ENCODE measurements at regions not wholly inside any gene's neighbourhood (a gene's known extent, or its start where the extent isn't known, plus 50 kb on each side); places are given as distances from the start of the nearest gene placed in this dataset.

DNA sequence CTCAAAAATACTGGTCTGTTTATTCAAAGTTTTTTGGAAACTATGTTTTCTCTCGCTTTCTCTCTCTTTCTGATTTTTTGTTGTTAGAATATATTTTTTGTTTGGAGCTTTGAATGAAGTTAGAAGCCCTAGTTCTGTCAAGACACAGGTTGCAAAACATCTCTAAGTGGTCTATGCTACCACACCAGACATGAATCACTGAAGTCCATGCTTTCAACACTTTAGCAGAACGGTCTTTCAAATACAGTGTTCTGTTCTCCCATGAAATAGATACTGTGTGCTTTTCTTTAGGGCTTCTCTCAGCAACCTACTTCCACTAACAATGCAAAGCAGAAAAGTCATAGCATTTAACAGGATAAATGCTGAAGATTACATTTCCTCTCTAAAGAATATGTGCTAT lies 392.5 kb downstream of the TMEM167A start:
- Mint-ChIP-seq H3K4me3 (no peak overlapping the region), H3K4me1 (ENCODE audit: low read depth) (no peaks in the 10 kb centered on the region), H3K27ac (no peak overlapping the region), H3K36me3 (no peaks in the 10 kb centered on the region), H3K9me3 (ENCODE audit: low read depth) (no peaks in the 10 kb centered on the region), H3K27me3 (no peaks in the 10 kb centered on the region)

DNA sequence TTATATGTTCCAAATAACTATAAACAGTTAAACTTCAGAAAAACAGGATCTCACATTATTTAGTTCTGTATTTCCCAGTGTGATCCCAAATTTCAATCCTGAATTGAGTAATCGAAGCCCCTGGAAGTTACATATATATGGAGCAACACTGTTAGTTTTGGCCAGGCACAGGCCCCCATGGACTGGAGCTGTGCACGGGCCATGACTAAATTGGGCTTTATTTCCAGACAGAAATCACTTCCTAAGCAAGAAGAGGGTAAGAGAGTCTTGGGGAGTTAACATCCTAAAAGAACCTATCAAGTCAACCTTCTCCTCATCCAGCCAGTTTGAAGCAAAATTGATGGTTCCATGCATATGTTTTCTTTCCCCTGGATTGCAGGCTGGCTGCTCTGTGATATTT lies 393.0 kb downstream of the TMEM167A start:
- H3K36me3 Mint-ChIP-seq = no peaks in the 10 kb centered on the region
- H3K4me1 Mint-ChIP-seq (ENCODE audit: low read depth) = no peaks in the 10 kb centered on the region
- no peaks in the 10 kb centered on the region for H3K9me3 Mint-ChIP-seq (ENCODE audit: low read depth)
- H3K27ac Mint-ChIP-seq = no peak overlapping the region
- H3K27me3 Mint-ChIP-seq = no peaks in the 10 kb centered on the region
- no peak overlapping the region for H3K4me3 Mint-ChIP-seq

DNA sequence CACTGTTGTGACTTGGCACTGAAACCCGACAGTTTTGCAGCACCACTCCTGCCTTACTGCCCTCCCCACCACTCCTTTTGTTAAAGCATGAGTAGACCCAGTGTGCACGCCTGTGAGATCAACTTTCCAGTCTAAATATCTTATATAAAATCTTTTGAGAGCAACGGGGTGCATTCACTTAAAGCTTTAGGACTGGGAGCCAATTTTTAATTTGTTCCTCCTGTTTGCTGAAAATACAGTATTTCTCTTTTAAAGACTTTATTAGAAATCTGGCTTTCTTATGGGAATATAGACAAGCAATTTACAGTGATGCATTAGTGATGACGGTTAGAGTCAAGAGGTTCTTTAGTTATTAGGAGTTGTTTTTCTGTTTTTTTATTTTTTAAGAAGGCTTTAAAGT lies 397.5 kb downstream of the TMEM167A start:
- Mint-ChIP-seq H3K4me1 (ENCODE audit: low read depth) (peaks cover 22% of the 10 kb centered on the region), H3K27ac (no peak overlapping the region), H3K9me3 (ENCODE audit: low read depth) (no peaks in the 10 kb centered on the region), H3K36me3 (no peaks in the 10 kb centered on the region), H3K27me3 (no peaks in the 10 kb centered on the region), H3K4me3 (no peak overlapping the region)

GRCh38 chr5:82676661-82677060 lies 398.5 kb upstream of the RPS23 start:
- Mint-ChIP-seq H3K27me3 (no peaks in the 10 kb centered on the region), H3K27ac (peak overlapping the region; percentile 75), H3K4me1 (ENCODE audit: low read depth) (peaks cover 22% of the 10 kb centered on the region), H3K9me3 (ENCODE audit: low read depth) (no peaks in the 10 kb centered on the region), H3K36me3 (no peaks in the 10 kb centered on the region), H3K4me3 (peak overlapping the region; percentile 41)

- Mint-ChIP-seq H3K27me3 (no peaks in the 10 kb centered on the region), H3K27ac (no peak overlapping the region), H3K9me3 (ENCODE audit: low read depth) (no peaks in the 10 kb centered on the region), H3K4me1 (ENCODE audit: low read depth) (peaks cover 22% of the 10 kb centered on the region), H3K4me3 (no peak overlapping the region), H3K36me3 (no peaks in the 10 kb centered on the region)
These were observed 396.5 kb upstream of the RPS23 start for GRCh38 chr5:82674671-82675070.

DNA sequence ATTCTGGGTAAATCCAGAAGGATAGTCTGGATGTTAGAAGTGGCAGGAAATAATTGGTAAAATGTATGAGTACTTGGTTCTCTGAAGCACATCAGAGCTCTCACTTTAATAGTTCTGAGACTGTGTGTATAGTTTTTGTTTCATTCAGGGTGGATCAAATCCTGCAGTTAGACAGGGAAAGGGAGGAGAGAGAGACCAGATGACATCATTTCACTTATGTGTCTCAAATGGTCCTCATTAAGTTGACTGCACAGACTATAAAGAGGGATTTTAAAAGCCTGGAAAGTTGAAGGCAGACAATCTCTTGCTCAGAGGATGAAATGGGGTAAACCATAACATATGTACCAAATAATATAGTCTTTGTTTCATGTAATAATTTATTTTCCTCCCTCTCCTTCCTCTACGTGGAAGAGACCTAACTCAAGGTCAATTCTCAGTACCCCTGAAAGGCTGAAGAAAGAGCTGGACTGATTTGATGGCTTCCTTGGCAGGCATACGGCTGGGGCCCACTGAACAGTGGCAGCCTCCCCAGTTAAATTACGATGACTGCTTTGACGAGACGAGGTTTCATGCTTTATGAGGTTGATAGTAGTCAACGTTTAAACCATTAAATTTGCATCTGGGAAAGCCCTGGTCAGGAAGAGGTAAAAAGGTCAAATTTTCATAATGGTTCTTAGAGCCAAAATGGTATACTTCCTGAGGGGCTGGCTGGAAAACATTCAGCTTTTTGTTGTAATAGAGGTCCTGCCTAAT lies 395.1 kb upstream of the RPS23 start:
- H3K4me3 Mint-ChIP-seq = no peak overlapping the region
- H3K27me3 Mint-ChIP-seq = no peaks in the 10 kb centered on the region
- H3K9me3 Mint-ChIP-seq (ENCODE audit: low read depth) = no peaks in the 10 kb centered on the region
- no peak overlapping the region for H3K27ac Mint-ChIP-seq
- H3K4me1 Mint-ChIP-seq (ENCODE audit: low read depth) = peaks cover 22% of the 10 kb centered on the region
- no peaks in the 10 kb centered on the region for H3K36me3 Mint-ChIP-seq

- H3K36me3 Mint-ChIP-seq = no peaks in the 10 kb centered on the region
- H3K4me3 Mint-ChIP-seq = no peak overlapping the region
- H3K27me3 Mint-ChIP-seq = no peaks in the 10 kb centered on the region
- H3K9me3 Mint-ChIP-seq (ENCODE audit: low read depth) = no peaks in the 10 kb centered on the region
- H3K27ac Mint-ChIP-seq = no peak overlapping the region
- H3K4me1 Mint-ChIP-seq (ENCODE audit: low read depth) = peaks cover 2% of the 10 kb centered on the region
These were observed 392.5 kb upstream of the RPS23 start for GRCh38 chr5:82670692-82671091.

GRCh38 chr5:82669720-82670119 lies 391.6 kb upstream of the RPS23 start:
- Mint-ChIP-seq H3K4me1 (ENCODE audit: low read depth) (no peaks in the 10 kb centered on the region), H3K36me3 (no peaks in the 10 kb centered on the region), H3K27ac (no peak overlapping the region), H3K27me3 (no peaks in the 10 kb centered on the region), H3K4me3 (no peak overlapping the region), H3K9me3 (ENCODE audit: low read depth) (no peaks in the 10 kb centered on the region)

DNA sequence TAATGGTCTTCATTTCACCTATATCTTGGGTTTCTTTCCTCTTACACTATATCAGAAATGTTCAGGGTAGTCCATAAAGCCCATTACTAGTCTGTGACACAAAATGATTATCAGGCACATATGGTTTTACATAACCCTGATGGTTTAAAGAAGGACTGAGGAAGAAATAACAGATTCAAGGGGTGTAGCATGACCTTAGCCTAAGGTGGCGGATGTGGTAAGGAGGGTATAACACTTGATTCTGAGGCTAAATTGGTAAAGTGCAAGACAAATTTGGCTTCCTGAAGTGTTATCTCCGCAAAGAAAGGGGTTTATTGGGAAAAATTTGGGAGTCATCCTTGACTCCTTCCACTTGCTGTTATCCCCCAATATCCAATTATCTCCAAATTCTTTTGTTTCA lies 388.2 kb upstream of the RPS23 start:
- Mint-ChIP-seq H3K4me1 (ENCODE audit: low read depth) (no peaks in the 10 kb centered on the region), H3K9me3 (ENCODE audit: low read depth) (no peaks in the 10 kb centered on the region), H3K27me3 (no peaks in the 10 kb centered on the region), H3K27ac (no peak overlapping the region), H3K36me3 (no peaks in the 10 kb centered on the region), H3K4me3 (no peak overlapping the region)

DNA sequence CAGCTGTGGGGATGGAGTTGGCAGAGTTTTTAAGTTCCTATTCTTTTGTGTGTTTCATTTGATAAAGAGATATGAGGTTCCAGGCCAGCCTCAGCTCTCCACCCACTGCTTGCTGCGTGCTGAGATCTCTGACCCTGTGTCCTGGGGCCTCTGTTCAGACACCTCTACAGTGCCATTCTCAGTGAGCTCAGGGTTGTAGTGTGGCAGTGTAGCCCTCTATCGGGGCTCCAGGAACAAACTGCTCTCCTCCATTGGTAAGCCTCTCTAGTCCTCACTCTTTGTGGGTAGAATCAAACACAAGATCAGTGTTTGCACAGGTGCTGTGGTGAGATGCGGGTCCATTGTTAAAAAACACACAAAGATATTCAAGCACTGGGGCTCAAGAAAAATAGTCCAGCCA lies 386.6 kb upstream of the RPS23 start:
- Mint-ChIP-seq H3K36me3 (no peaks in the 10 kb centered on the region), H3K27me3 (no peaks in the 10 kb centered on the region), H3K27ac (no peak overlapping the region), H3K4me1 (ENCODE audit: low read depth) (no peaks in the 10 kb centered on the region), H3K9me3 (ENCODE audit: low read depth) (no peaks in the 10 kb centered on the region), H3K4me3 (no peak overlapping the region)

DNA sequence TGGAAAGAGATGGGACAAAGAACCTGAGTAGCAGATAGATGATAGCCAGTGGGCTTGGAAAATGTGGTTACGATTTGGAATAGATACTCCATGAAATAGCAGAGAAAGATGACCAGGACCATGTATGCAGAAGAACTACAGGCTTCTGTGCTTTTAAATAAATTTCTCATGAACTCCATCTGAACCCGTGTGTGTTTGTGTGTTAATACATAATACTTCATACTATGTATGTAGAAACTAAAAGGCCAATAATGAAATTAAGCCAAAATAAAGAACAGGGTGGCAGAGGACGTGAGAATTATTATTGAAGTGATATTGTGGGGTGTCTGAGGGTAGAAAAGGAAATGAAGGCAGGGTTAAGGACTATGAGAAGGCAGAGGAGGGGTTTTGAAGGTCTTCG lies 385.1 kb upstream of the RPS23 start:
- no peaks in the 10 kb centered on the region for H3K4me1 Mint-ChIP-seq (ENCODE audit: low read depth)
- no peak overlapping the region for H3K27ac Mint-ChIP-seq
- no peaks in the 10 kb centered on the region for H3K36me3 Mint-ChIP-seq
- no peak overlapping the region for H3K4me3 Mint-ChIP-seq
- no peaks in the 10 kb centered on the region for H3K9me3 Mint-ChIP-seq (ENCODE audit: low read depth)
- no peaks in the 10 kb centered on the region for H3K27me3 Mint-ChIP-seq

DNA sequence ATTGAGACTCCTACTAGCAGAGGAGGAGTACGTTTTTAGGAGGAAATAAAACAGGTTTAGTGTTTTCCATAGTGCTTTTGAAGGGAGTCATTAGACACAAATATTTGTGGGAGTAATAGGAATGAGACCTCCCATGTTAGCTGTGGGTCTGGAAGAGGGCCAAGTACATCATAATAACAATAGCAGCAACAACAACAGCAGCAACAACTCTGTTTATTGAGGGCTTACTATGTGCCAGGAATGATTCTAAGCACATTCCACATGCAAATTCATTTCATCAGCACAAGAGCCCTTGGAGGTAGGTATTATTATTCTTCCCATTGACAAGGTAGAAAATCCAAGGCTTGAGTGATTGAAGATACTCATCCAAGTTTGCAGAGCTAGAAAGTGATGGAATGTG lies 384.2 kb upstream of the RPS23 start:
- Mint-ChIP-seq H3K4me1 (ENCODE audit: low read depth) (no peaks in the 10 kb centered on the region), H3K27me3 (no peaks in the 10 kb centered on the region), H3K4me3 (no peak overlapping the region), H3K27ac (no peak overlapping the region), H3K36me3 (no peaks in the 10 kb centered on the region), H3K9me3 (ENCODE audit: low read depth) (no peaks in the 10 kb centered on the region)

GRCh38 chr5:82661933-82662332 lies 383.8 kb upstream of the RPS23 start:
- H3K4me1 Mint-ChIP-seq (ENCODE audit: low read depth) = no peaks in the 10 kb centered on the region
- H3K4me3 Mint-ChIP-seq = no peak overlapping the region
- H3K27me3 Mint-ChIP-seq = no peaks in the 10 kb centered on the region
- no peaks in the 10 kb centered on the region for H3K9me3 Mint-ChIP-seq (ENCODE audit: low read depth)
- H3K27ac Mint-ChIP-seq = no peak overlapping the region
- no peaks in the 10 kb centered on the region for H3K36me3 Mint-ChIP-seq

DNA sequence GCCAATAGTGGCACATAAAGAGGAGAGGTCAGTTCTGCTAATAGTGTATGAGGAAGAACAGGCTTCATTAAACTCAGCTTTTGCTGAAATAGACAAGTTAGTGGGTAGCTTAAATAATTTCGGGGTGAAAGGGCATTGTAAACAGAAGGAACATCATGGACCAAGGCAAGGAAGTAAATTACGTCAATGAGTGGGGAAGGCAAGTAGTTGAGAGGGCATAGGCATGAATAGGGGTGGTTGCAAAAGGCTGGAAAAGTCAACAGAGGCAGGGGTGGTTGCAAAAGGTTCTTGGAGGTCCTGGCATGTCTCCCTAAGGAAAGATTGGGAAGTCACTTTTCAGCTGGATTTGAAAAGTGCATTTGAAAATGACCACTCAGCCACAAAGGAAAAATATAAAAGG lies 383.3 kb upstream of the RPS23 start:
- Mint-ChIP-seq H3K27ac (no peak overlapping the region), H3K36me3 (no peaks in the 10 kb centered on the region), H3K4me3 (no peak overlapping the region), H3K4me1 (ENCODE audit: low read depth) (no peaks in the 10 kb centered on the region), H3K27me3 (no peaks in the 10 kb centered on the region), H3K9me3 (ENCODE audit: low read depth) (no peaks in the 10 kb centered on the region)

DNA sequence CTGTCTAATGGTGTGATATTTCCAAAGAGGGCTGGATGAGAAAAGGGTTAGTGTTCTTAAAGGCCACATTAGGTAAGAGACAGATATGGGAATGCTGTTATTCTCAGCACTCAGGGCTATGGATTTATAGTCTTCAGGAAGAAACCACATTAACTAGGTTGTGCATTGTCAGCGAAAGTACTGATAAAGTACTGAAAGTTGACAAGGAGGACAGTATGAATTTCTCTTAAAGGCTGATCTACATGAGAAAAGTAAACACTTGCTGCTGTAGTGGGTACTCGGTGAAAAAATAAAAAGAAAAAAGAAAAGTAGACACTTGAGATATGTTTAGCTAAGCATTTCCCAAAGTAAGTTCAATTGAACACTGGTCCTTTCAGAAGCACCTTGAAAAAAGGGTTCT lies 381.0 kb upstream of the RPS23 start:
- Mint-ChIP-seq H3K27me3 (peaks cover 2% of the 10 kb centered on the region), H3K36me3 (no peaks in the 10 kb centered on the region), H3K4me1 (ENCODE audit: low read depth) (no peaks in the 10 kb centered on the region), H3K9me3 (ENCODE audit: low read depth) (no peaks in the 10 kb centered on the region), H3K27ac (no peak overlapping the region), H3K4me3 (no peak overlapping the region)

DNA sequence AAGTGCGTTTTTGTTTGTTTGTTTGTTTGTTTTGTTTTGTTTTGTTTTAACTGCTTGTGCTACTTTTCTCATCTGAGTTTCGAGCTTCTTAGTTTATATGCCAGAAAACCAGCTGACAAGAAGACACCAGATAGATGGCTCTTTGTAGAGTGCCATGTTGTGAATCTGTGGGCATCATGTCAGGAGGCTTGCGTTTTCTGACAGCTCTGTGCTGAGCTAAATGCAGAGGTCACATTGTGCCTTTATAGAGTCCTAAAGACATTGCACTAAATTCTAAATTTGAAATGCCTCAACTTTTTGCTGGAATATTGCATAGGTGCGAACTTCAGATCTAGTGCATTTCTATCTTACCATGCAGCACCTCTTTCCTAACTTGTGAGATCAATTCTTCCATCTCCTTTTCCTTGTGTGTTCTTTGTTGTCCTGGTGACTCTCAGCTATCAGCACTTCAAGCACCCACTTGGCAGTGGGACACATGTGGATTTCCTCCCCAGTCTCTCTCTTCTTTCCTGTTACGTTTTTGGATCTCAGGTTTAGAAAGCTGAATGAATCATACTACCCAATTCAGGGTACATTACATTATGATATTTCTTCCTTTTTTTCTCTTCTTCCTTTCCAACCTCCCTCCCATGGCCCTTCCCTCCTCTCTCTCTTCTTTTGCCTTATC lies 379.0 kb upstream of the RPS23 start:
- Mint-ChIP-seq H3K27ac (no peak overlapping the region), H3K27me3 (peaks cover 2% of the 10 kb centered on the region), H3K36me3 (no peaks in the 10 kb centered on the region), H3K4me1 (ENCODE audit: low read depth) (no peaks in the 10 kb centered on the region), H3K4me3 (no peak overlapping the region), H3K9me3 (ENCODE audit: low read depth) (no peaks in the 10 kb centered on the region)

Data from activated naive CD8-positive, alpha-beta T cell (primary cell).